ENCODE measurements at regions not wholly inside any gene's neighbourhood (a gene's known extent, or its start where the extent isn't known, plus 50 kb on each side); places are given as distances from the start of the nearest gene placed in this dataset.

DNA sequence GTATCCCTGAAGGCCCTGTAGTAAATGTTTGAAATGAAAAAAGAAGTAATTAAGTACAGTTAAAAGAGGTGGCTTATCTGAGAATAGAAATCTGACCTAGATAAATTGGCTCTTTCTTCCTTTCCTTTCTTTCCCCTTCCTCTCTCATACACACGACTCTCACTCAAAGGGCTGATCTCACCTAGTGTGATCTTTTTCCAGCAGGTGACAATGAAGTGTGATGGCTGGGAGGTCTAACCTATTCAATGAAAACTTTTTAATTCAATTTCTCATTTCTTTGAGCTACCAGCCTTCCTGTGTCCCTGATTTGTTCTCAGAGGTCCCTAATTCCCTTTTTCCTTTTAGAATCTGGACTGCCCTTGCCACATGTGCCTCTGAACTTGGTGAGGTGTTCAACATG is 118.0 kb upstream of the RIMS1 start:
- Histone ChIP-seq H3K4me2 (replicated peaks; ENCODE audit: low read depth, low read length, poor library complexity, severe bottlenecking) (no peak overlapping the region), H3K27ac (ENCODE audit: low read length in 2 of 2) (no peak overlapping the region), H4K20me1 (ENCODE audit: control insufficient read depth, insufficient read depth, low read length, poor library complexity, severe bottlenecking) (no peaks in the 10 kb centered on the region), H3K4me1 (ENCODE audit: control insufficient read depth in 2 of 2, insufficient read depth in 2 of 2, low read length in 2 of 2) (no peaks in the 10 kb centered on the region), H2AFZ (ENCODE audit: insufficient read depth, low read depth, low read length, poor library complexity, severe bottlenecking) (no peak overlapping the region), H3K9me3 (ENCODE audit: control extremely low read depth in 1 of 3, control insufficient read depth in 2 of 3, insufficient read depth in 1 of 3, low read length in 2 of 3) (no peaks in the 10 kb centered on the region), H3K79me2 (ENCODE audit: control insufficient read depth, insufficient read depth, low read length) (no peaks in the 10 kb centered on the region), H3K4me3 (ENCODE audit: control extremely low read depth in 1 of 5, extremely low read depth in 1 of 5, insufficient read depth in 1 of 5, low read depth in 2 of 5, low read length in 4 of 5) (no peak overlapping the region), H3K36me3 (replicated peaks in 1 of 2; ENCODE audit: control extremely low read depth in 1 of 2, control insufficient read depth in 1 of 2, extremely low read depth in 1 of 2, insufficient read depth in 2 of 2, low read length in 1 of 2) (no peaks in the 10 kb centered on the region), H3K9ac (ENCODE audit: low read length) (no peak overlapping the region), H3K27me3 (replicated peaks in 1 of 4; ENCODE audit: control extremely low read depth in 1 of 4, control insufficient read depth in 3 of 4, insufficient read depth in 4 of 4, low read length in 3 of 4) (no peaks in the 10 kb centered on the region)
- no peak for ATAC-seq (ENCODE audit: low read depth)
- no peak overlapping the region for H3K27ac Mint-ChIP-seq
- TF ChIP-seq, protein P1, sequence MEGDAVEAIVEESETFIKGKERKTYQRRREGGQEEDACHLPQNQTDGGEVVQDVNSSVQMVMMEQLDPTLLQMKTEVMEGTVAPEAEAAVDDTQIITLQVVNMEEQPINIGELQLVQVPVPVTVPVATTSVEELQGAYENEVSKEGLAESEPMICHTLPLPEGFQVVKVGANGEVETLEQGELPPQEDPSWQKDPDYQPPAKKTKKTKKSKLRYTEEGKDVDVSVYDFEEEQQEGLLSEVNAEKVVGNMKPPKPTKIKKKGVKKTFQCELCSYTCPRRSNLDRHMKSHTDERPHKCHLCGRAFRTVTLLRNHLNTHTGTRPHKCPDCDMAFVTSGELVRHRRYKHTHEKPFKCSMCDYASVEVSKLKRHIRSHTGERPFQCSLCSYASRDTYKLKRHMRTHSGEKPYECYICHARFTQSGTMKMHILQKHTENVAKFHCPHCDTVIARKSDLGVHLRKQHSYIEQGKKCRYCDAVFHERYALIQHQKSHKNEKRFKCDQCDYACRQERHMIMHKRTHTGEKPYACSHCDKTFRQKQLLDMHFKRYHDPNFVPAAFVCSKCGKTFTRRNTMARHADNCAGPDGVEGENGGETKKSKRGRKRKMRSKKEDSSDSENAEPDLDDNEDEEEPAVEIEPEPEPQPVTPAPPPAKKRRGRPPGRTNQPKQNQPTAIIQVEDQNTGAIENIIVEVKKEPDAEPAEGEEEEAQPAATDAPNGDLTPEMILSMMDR (IDR thresholded peaks at IDR 0.05) = no peak
- ChIA-PET POLR2A (no interaction called here), CTCF (no interaction called here)
- no peaks in the 10 kb centered on the region for H3K27me3 Mint-ChIP-seq
- no peak overlapping the region for H3K4me3 Mint-ChIP-seq
- H3K9me3 Mint-ChIP-seq (ENCODE audit: insufficient read depth) = no peaks in the 10 kb centered on the region
- intact Hi-C loops (cut with micrococcal nuclease) = no loop called here
- DNase-seq = no peak
- no CpG with 5 or more reads among the region's 1 CpG for WGBS (ENCODE audit: insufficient coverage)
- no peaks in the 10 kb centered on the region for H3K4me1 Mint-ChIP-seq

DNA sequence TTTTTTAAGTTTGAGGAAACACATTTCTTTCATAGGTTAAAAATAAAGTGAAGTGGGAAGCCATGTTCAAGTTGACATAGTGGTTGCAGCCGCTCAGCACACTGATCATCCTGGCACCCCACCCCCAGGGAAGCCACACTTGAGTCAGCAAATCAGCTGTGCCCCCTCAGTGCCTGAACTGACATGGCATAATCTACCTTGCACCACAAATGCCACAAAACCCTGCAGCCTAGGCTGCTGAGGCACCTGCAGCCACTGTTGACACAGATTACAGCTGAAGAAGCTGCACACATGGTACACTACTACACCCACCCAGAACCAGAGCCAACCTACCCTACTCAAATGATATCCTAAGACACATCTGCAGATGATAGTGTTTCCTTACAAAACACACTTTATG is 77.5 kb upstream of the RIMS1 start:
- no peaks in the 10 kb centered on the region for H3K27me3 Mint-ChIP-seq
- Histone ChIP-seq H3K79me2 (ENCODE audit: control insufficient read depth, insufficient read depth, low read length) (no peaks in the 10 kb centered on the region), H4K20me1 (ENCODE audit: control insufficient read depth, insufficient read depth, low read length, poor library complexity, severe bottlenecking) (no peaks in the 10 kb centered on the region), H3K4me3 (ENCODE audit: control extremely low read depth in 1 of 5, extremely low read depth in 1 of 5, insufficient read depth in 1 of 5, low read depth in 2 of 5, low read length in 4 of 5) (no peak overlapping the region), H3K27me3 (replicated peaks in 1 of 4; ENCODE audit: control extremely low read depth in 1 of 4, control insufficient read depth in 3 of 4, insufficient read depth in 4 of 4, low read length in 3 of 4) (no peaks in the 10 kb centered on the region), H3K9ac (ENCODE audit: low read length) (no peak overlapping the region), H3K4me1 (ENCODE audit: control insufficient read depth in 2 of 2, insufficient read depth in 2 of 2, low read length in 2 of 2) (no peaks in the 10 kb centered on the region), H3K36me3 (replicated peaks in 1 of 2; ENCODE audit: control extremely low read depth in 1 of 2, control insufficient read depth in 1 of 2, extremely low read depth in 1 of 2, insufficient read depth in 2 of 2, low read length in 1 of 2) (no peaks in the 10 kb centered on the region), H2AFZ (ENCODE audit: insufficient read depth, low read depth, low read length, poor library complexity, severe bottlenecking) (no peak overlapping the region), H3K4me2 (replicated peaks; ENCODE audit: low read depth, low read length, poor library complexity, severe bottlenecking) (no peak overlapping the region), H3K27ac (ENCODE audit: low read length in 2 of 2) (no peak overlapping the region), H3K9me3 (ENCODE audit: control extremely low read depth in 1 of 3, control insufficient read depth in 2 of 3, insufficient read depth in 1 of 3, low read length in 2 of 3) (peaks cover 0 to 15% (median 8%) of the 10 kb centered on the region in 3 donors)
- POLR2A ChIA-PET = no interaction called here
- ATAC-seq (ENCODE audit: low read depth) (no peak), DNase-seq (no peak)
- peaks cover 8% of the 10 kb centered on the region for H3K9me3 Mint-ChIP-seq (ENCODE audit: insufficient read depth)
- TF ChIP-seq EZH2 (IDR thresholded peaks at IDR 0.05; ENCODE audit: borderline replicate concordance, insufficient read depth, low read depth, low read length, poor library complexity, severe bottlenecking) = no peak
- TF ChIP-seq, protein P1 (IDR thresholded peaks at IDR 0.05) = no peak
- H3K4me1 Mint-ChIP-seq = no peaks in the 10 kb centered on the region
- H3K27ac Mint-ChIP-seq = no peak overlapping the region
- 92% methylated on average over 1 of the region's 1 CpG for WGBS (ENCODE audit: insufficient coverage)
- no peak overlapping the region for H3K4me3 Mint-ChIP-seq
- intact Hi-C loops (cut with micrococcal nuclease) = no loop called here
- CTCF ChIA-PET = no interaction called here
